GM12891 (cell line): ENCODE measurements at regions not wholly inside any gene's neighbourhood (a gene's known extent, or its start where the extent isn't known, plus 50 kb on each side); places are given as distances from the start of the nearest gene placed in this dataset.

Experiments
- DNase-seq: peaks from one replicate; pipeline ENCODE4 v3.0.0; 2011; ENCODE audit warnings: low spot score; ENCODE audit not compliant: insufficient read length
- FAIRE-seq: peaks from 2 replicates; lab custom pipeline; 2011; peaks lifted over from hg19 to GRCh38; lab: Jason Lieb, UNC
- PAX5 ChIP-seq: IDR thresholded peaks from 2 replicates; pipeline ENCODE4 v1.6.1; 2011; ENCODE audit warnings: low read length, moderate library complexity, mild to moderate bottlenecking; ENCODE audit not compliant: insufficient read depth, severe bottlenecking
- POLR2A ChIP-seq: IDR thresholded peaks from 2 replicates; pipeline ENCODE4 v1.6.1; 2011; ENCODE audit warnings: low read depth, low read length, control low read depth
- POLR2AphosphoS5 ChIP-seq: IDR thresholded peaks from 2 replicates; pipeline ENCODE4 v1.6.1; 2011; ENCODE audit warnings: low read depth, low read length, control low read depth
- POU2F2 ChIP-seq: IDR thresholded peaks from 2 replicates; pipeline ENCODE4 v1.6.1; 2011; ENCODE audit warnings: low read depth, mild to moderate bottlenecking, control low read depth, low read length, moderate library complexity
- SPI1 ChIP-seq: IDR thresholded peaks from 2 replicates; pipeline ENCODE4 v1.6.1; 2011; ENCODE audit warnings: low read depth, low read length, control low read depth
- TAF1 ChIP-seq: IDR thresholded peaks from 2 replicates; pipeline ENCODE4 v1.6.1; 2011; ENCODE audit warnings: low read depth, low read length, control low read depth

- no peak for DNase-seq
- no peak for FAIRE-seq
- no peak for TF ChIP-seq SPI1
- no peak for TF ChIP-seq POLR2AphosphoS5
- no peak for TF ChIP-seq TAF1
Observed at GRCh38 chr18:44409071-44409470, 271.6 kb upstream of the SETBP1 start.

- DNase-seq (no peak), FAIRE-seq (no peak)
- TF ChIP-seq POU2F2, result no peak
- no peak for TF ChIP-seq POLR2AphosphoS5
- no peak for TF ChIP-seq POLR2A
- TF ChIP-seq TAF1, result no peak
- TF ChIP-seq PAX5, result no peak
- TF ChIP-seq SPI1, result no peak
Observed at GRCh38 chr18:44409515-44409914, 271.2 kb upstream of the SETBP1 start.

GRCh38 chr18:44410740-44411139, 269.9 kb upstream of the SETBP1 start:
- no peak for FAIRE-seq

GRCh38 chr18:44411262-44411905, 269.3 kb upstream of the SETBP1 start:
- no peak for DNase-seq
- no peak for TF ChIP-seq POLR2A
- TF ChIP-seq PAX5, result no peak
- TF ChIP-seq POLR2AphosphoS5, result no peak
- TF ChIP-seq SPI1, result no peak
- no peak for TF ChIP-seq TAF1
- FAIRE-seq, result no peak

More at GRCh38 chr18:44410740-44411139, 269.9 kb upstream of the SETBP1 start:
- DNase-seq, result no peak
- TF ChIP-seq POLR2A (no peak), POLR2AphosphoS5 (no peak), TAF1 (no peak), SPI1 (no peak), POU2F2 (no peak), PAX5 (no peak)

- no peak for TF ChIP-seq PAX5
- TF ChIP-seq TAF1, result no peak
- no peak for TF ChIP-seq POU2F2
- TF ChIP-seq POLR2A, result no peak
- no peak for TF ChIP-seq POLR2AphosphoS5
- TF ChIP-seq SPI1, result no peak
- no peak for FAIRE-seq
- no peak for DNase-seq
Observed at GRCh38 chr18:44411976-44412375, 268.7 kb upstream of the SETBP1 start.

GRCh38 chr18:44423814-44424644, 256.7 kb upstream of the SETBP1 start:
- TF ChIP-seq POLR2A (no peak), TAF1 (no peak), POU2F2 (no peak), SPI1 (no peak), POLR2AphosphoS5 (no peak), PAX5 (no peak)
- FAIRE-seq (no peak), DNase-seq (no peak)

GRCh38 chr18:44424645-44425035, 256.0 kb upstream of the SETBP1 start:
- no peak for DNase-seq
- TF ChIP-seq POU2F2, result no peak
- no peak for TF ChIP-seq PAX5
- no peak for FAIRE-seq

GRCh38 chr18:44425161-44425560, 255.5 kb upstream of the SETBP1 start:
- TF ChIP-seq SPI1, result no peak
- no peak for TF ChIP-seq POLR2A
- no peak for TF ChIP-seq TAF1
- TF ChIP-seq POLR2AphosphoS5, result no peak
- TF ChIP-seq PAX5, result no peak
- TF ChIP-seq POU2F2, result no peak
- DNase-seq, result no peak
- no peak for FAIRE-seq

GRCh38 chr18:44437603-44438002, 243.1 kb upstream of the SETBP1 start:
- FAIRE-seq, result no peak
- no peak for DNase-seq
- TF ChIP-seq POLR2AphosphoS5 (no peak), PAX5 (no peak), POU2F2 (no peak), SPI1 (no peak), TAF1 (no peak), POLR2A (no peak)

GRCh38 chr18:44450226-44450625, 230.5 kb upstream of the SETBP1 start:
- DNase-seq (no peak), FAIRE-seq (no peak)

More at GRCh38 chr18:44450226-44450625, 230.5 kb upstream of the SETBP1 start:
- no peak for TF ChIP-seq PAX5
- TF ChIP-seq POLR2A, result no peak
- no peak for TF ChIP-seq POU2F2
- TF ChIP-seq POLR2AphosphoS5, result no peak
- TF ChIP-seq TAF1, result no peak
- TF ChIP-seq SPI1, result no peak
